HG03175 (cell line): ENCODE measurements at regions not wholly inside any gene's neighbourhood (a gene's known extent, or its start where the extent isn't known, plus 50 kb on each side); places are given as distances from the start of the nearest gene placed in this dataset.
A peak's percentile ranks its signal among the peaks of the same experiment; 100 is the strongest.
"Not testable (repeated sequence)": the region's sequence is repeated elsewhere in the genome, so short reads cannot be mapped to it uniquely, and the experiment has no call there.

Source experiments
- ATAC-seq: cut with Tn5 transposase; IDR thresholded peaks from one replicate; pipeline ENCODE4 v1.9.1; 2021; ENCODE audit warnings: mild to moderate bottlenecking, moderate library complexity; ENCODE audit not compliant: unreplicated experiment

- peak; percentile 30 for ATAC-seq
Measured at GRCh38 chr2:181789827-181790448, 101.6 kb upstream of the ITPRID2 start.

GRCh38 chr2:181790716-181791649 lies 100.5 kb upstream of the ITPRID2 start:
- ATAC-seq = peak; percentile 96

GRCh38 chr2:181792906-181793305 lies 98.6 kb upstream of the ITPRID2 start:
- ATAC-seq = no peak

GRCh38 chr2:181798022-181798421 lies 93.5 kb upstream of the ITPRID2 start:
- ATAC-seq = no peak

GRCh38 chr2:181802300-181802699 lies 89.2 kb upstream of the ITPRID2 start:
- not testable (repeated sequence) for ATAC-seq

GRCh38 chr2:181803903-181804799 lies 87.4 kb upstream of the ITPRID2 start:
- ATAC-seq = not testable (repeated sequence)

- no peak for ATAC-seq
Measured at GRCh38 chr2:181805228-181806038, 86.1 kb upstream of the ITPRID2 start.

GRCh38 chr2:181806039-181806392 lies 85.5 kb upstream of the ITPRID2 start:
- no peak for ATAC-seq

- ATAC-seq = no peak
Measured at GRCh38 chr2:181807526-181807925, 84.0 kb upstream of the ITPRID2 start.

- no peak for ATAC-seq
Measured at GRCh38 chr2:181810823-181811695, 80.5 kb upstream of the ITPRID2 start.

GRCh38 chr2:181812106-181812743 lies 79.3 kb upstream of the ITPRID2 start:
- no peak for ATAC-seq

GRCh38 chr2:181814057-181814491 lies 77.5 kb upstream of the ITPRID2 start:
- ATAC-seq = no peak

GRCh38 chr2:181817509-181817908 lies 74.0 kb upstream of the ITPRID2 start:
- no peak for ATAC-seq

GRCh38 chr2:181818058-181818680 lies 73.4 kb upstream of the ITPRID2 start:
- ATAC-seq = no peak

GRCh38 chr2:181818840-181819239 lies 72.7 kb upstream of the ITPRID2 start:
- ATAC-seq = no peak

GRCh38 chr2:181821049-181821448 lies 70.5 kb upstream of the ITPRID2 start:
- no peak for ATAC-seq

- ATAC-seq = no peak
Measured at GRCh38 chr2:181822097-181822496, 69.4 kb upstream of the ITPRID2 start.

GRCh38 chr2:181823405-181823804 lies 68.1 kb upstream of the ITPRID2 start:
- no peak for ATAC-seq
